Inflammatory macrophage (primary cell): ENCODE measurements at regions not wholly inside any gene's neighbourhood (a gene's known extent, or its start where the extent isn't known, plus 50 kb on each side); places are given as distances from the start of the nearest gene placed in this dataset.
"Not testable (repeated sequence)": the region's sequence is repeated elsewhere in the genome, so short reads cannot be mapped to it uniquely, and the experiment has no call there.

Experiments used
- DNase-seq, 2 donors: peaks; one replicate each; pipeline ENCODE4 v3.0.0-alpha.2; 2020 to 2022

DNA sequence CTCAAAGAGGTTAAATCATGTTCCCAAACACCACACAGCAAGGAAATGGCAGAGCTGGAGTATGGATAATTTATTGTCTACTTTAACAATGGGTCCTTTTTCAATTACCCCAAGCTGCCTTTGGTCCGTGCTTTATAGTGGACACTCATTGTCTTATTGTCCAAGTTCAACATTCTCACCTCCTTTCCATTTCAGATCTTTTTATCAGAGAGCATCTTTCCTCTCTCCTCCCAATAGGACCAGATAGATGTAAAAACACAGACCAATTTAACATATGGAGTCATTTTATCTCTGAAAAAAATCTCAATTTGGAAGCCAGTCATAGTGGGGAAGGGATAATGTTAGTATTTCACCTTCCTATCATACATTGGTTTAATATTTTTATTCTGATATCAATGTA lies 83.5 kb upstream of the WAC start:
- no peak for DNase-seq

DNA sequence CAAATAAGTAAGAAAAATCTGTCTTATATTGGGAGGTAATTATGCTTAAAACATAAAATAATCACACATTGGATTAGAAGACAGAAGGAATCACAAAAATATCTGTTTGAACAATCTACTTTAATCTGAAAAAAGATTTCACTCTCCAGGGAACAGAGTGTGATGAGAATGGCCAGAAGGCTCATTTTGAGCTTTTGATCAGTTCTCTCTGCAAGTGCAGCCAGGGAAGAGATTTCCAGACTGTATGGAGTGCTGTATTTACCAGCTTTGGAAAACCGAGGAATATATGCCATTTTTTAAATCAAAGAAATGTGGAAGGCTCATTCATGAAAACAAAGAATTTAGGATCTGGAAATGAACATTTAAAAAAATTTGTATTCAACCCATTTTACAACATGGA lies 83.0 kb upstream of the WAC start:
- DNase-seq: no peak

DNA sequence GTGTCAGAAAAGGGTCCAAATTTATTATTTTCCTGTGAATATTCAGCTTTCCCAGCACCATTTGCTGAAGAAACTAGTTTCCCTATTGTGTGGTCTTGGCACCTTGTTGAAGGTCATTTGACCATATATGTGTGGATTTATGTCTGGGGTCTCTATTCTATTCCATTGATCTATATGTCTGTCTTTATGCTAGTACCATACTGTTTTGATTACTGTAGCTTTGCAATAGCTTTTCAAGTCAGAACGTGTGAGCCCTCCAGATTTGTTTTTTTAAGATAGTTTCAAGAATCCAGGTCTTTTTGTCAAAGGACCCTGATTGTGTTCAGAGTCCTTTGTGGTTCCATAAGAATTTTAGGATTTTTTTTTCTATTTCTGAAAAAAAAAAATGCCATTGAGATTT lies 79.0 kb upstream of the WAC start:
- DNase-seq: no peak

DNA sequence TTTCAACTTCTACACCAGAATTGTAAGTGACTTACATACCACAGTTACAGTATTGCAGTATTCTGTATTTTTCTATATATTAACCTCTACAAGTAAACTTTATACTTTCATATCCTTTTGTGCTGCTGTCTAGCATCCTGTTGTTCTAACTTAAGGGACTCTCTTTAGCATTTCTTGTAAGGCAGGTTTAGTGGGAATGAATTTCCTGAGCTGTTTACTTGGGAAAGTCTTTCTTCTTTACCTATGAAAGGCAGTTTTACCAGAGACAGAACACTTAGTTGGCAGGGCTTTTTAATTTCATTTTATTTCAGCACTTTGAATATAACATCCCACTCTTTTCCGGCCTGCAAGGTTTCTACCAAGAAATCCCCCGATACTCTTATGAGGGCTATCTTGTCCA lies 75.8 kb upstream of the WAC start:
- DNase-seq: no peak

DNA sequence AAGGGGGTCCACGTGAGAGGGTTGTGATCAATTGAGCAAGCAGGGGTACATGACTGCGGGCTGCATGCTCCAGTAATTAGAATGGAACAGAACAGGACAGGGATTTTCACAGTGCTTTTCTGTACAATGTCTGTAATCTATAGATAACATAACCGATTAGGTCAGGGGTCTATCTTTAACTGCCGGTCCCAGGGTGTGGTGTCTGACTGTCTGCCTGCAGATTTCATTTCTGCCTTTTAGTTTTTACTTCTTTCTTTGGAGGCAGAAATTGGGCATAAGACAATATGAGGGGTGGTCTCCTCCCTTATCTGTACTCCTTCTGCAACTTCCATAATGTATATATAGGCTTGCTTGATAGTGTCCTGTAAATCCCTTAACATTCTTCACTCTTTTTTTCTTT lies 75.0 kb upstream of the WAC start:
- not testable (repeated sequence) for DNase-seq

DNA sequence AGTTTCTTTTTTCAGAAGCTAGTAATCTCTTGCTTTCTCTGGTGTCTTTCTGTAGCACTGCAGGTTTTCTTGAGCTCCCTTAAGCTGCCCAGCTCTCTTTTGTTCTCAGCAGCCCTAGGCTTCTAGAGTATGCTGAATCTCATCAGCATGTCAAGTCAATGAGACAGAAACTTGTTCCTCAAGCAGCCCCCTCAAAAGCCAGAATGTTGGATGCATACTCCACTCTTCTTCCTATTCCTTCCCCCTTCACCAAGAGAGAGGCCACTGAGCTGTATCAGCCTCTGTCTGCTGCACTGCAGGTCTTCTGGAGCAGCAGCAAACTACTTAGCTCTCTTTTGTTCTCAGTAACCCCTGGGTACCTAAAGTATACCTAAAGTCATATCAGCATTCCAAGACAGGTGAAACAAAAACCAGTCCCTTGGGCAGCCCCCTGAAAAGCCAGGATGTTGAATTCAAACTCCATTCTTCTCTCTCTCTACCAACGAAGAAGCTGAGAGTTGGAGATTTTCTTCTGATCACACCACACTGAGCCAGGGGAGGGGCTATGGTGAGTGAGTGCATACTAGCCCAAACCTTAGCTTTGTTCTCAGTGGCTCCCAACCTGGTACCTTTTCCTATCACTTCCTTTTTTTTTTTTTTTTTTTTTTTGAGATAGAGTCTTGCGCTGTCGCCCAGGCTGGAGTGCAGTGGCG lies 73.3 kb upstream of the WAC start:
- DNase-seq: no peak

DNA sequence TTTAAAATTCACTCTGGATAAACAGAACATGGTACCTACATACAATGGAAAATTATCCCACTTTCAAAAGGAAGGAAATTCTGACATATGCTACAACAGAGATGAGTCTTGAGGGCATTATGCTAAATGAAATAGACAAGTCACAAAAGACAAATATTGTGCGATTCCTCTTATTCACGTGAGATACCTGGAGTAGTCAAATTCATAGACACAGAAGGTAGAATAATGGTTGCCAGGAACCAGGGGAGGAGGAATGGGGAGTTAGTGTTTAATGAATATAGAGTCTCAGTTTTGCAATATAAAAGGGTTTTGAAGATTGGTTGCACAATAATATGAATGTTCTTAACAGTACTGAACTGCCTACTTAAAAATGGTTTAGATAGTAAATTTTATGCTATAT lies 69.8 kb upstream of the WAC start:
- DNase-seq: no peak

DNA sequence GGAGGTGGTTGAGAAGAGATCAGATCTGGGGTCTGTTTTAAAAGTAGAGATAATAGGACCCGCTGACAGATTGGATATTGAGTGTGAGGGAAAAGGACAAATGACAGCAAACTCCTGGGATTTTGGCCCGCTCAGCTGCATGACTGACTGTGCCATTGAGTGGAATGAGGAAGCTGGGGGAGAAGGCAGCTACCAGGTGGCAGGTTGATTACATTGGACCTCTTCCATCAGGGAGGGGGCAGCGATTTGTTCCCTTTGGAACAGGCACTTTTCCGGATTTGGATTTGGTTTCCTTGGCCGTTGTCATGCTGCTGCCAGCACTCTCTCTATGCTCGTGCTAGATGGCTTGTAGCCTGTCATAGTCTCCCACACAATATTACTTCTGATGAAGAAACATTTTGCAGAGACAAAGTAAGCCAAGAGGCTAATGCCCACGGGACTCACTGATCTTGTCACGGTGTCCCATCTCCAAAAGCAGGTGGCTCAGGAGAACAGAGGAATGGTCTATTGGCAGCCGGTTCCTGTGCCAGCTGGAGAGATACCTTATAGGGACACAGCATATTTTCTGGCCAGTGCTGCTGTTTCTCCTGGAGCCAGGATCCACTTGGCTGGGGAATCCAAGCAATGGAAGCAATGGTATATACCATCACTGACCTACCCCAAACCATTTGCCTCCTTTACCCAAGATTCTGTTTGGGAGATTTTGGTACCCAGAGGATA lies 69.1 kb upstream of the WAC start:
- no peak for DNase-seq

DNA sequence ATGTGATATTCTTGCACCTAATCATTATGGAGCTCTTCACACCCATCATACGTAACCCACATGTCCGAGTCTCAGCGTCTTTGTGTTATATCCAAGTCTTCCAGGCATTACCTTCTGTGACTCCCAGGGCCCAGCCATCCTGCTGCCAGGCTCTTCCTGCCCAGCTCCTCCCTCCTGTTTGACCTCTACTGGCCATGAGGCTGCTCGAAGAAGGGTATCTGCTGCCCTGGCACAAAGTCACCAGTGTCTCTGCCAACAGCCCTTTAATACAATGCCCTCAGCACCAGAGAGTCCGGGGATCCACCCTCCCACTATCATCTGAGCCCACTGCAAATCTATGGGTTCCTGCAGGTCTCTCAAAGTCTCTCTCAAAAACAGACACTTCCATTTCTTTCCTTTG lies 65.3 kb upstream of the WAC start:
- DNase-seq: no peak

DNA sequence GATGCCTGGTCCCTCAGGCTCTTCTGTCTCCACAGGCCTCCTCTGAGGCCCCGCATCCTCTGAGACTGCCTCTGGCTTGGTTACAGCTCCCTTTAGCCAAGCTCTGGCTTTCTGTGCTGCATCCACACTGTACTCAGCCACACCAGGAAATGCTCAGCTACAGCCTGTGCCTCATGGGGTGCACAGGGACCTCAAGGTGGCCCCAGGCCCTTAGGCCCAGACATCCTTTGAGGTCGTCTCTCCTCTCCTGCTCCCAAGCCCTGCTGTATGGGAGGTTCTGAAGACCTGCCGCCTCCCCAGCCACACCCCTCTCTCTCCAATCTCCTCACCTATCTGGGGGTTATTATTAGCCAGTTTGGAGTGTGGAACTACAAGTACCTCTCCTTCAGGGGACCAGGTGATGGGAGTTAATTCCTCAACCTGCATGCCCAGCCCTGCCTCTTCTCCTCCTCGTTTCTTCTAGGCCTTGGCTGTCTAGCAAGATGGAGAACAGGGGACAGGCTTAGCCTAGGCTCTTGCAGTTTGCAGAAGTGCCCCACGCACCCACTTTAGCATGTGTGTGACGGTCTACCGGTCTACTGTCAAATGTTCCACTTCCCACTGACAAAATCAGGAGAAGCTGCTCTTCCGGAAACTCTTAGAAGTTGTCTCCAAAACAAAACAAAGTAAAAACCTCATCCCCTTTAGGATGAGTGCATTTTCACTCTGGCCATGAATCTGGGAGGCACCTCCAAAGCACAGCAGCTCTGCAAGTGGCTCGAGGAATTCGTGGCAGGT lies 64.0 kb upstream of the WAC start:
- peak; percentile 76 to 89 for DNase-seq

DNA sequence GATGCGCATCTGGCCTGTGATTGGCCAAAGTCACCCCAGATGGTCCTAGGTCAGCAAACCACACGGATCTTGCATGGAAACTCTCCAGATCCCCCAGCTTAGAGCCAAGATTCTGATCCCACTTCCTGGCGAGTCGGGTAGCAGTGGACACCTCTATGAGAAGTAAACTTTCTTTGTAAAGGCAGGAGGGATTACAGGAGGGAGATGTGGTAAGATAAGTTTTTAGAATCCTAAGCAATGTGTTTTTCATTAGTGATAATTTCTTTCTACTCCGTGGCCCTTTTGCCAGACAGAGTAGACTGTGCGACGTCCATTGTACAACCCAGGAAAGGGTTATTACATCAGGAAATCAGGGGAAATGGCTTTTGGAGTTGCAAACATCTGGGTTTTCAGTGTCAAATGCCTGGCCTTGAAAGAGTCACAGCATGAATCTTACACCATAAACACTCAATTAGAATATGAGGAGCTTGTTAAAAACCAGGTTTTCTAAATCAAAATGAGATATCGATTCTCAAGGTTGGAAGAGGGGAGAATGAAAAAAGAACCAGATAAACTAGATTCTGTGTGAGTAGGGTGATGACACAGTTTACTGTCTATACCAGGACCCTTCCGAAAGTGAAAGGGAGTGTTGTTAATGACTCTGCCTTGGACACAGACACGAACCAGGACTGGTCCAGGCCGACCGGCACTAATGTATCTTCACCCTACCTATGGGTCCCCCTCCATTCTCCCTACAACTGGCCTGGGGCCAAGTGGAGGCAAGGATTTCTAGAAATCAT lies 61.9 kb upstream of the WAC start:
- no peak for DNase-seq

DNA sequence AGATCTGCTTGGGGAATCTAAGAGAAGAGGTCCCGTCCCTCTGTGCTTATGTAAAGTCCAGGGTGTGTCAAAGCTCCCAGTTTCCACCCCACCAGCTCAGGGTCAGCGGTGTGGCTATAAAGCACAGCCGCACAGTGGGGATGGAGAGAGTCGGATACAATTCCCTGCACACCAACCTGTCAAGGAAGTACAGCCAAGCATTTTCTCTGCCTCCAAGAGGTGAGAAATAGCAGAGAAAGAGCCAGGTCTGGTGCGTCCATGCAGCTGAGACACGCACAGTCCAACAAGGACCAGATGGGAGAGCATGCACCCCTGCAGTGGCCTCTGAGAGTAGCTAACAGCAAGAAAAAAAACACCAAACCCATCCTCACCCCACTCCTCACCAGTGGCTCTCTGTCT lies 61.3 kb upstream of the WAC start:
- DNase-seq: no peak

DNA sequence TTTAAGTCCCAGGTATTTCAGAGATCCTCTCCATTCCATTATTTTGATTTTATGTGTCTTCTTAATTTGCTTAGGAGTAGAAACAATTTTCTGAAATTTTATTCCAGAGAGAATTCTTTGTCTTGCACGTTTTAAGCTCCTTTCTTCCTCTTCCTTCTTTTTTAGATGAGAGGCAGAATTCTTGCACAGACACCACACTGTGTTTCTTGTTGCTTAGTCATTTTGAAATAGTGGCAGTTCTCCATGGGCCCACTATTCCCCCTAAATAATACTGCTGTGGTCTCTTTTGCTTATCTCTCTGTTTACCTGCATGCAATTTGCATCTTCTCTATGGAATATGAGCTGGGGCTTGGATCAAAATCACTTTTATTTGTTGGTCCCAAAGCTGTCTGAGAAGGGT lies 54.3 kb upstream of the WAC start:
- DNase-seq: peak; percentile 42 to 60

DNA sequence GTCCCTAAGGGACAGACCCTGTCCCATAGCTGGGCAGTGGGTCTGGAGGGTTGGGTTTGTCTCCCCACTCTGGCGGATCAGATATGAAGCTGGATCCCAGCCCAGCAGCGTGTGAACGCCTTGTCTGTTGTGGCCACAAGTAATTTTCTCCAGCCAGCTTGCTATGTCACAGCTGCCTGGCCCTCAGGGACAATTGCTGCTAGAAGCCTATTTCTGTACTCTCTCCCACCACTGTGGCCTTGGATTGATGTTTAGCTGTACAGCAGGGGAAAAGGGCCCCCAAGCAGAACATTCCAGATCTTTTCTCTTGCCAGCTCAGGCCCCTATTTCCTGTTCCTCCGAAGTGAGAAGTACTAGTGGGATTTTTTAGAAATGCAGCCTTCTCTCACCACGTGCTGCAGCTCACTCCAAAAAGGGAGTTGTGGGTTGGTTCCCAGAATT lies 53.5 kb upstream of the WAC start:
- peak; percentile 39 to 41 for DNase-seq

DNA sequence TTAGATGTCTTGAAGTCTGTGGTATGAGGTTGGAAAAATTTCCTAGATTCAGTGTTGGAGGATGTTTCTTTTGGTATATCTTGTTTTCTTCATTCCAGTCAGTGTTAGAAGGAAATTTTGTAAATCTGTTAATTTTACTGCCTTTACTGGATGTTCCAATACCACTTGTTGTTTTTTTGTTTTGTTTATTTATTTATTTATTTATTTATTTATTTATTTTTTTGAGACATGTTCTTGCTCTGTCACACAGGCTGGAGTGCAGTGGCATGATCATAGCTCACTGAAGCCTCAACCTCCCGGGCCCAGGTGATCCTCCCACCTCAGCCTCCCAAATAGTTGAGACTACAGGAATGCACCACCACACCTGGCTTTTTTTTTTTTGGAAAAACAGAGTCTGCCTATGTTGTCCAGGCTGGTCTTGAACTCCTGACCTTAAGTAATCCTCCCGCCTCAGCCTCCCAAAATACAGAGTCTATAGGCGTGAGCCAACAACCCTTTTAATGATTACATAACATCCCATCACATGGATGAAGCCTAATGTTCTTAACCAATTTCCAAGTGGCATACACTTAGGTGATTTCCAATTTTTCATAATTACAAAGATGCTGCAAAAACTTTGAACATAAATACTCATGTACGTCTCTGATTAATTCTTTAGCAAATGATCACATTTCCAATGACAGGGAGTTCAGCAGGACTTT lies 52.8 kb upstream of the WAC start:
- DNase-seq: no peak

DNA sequence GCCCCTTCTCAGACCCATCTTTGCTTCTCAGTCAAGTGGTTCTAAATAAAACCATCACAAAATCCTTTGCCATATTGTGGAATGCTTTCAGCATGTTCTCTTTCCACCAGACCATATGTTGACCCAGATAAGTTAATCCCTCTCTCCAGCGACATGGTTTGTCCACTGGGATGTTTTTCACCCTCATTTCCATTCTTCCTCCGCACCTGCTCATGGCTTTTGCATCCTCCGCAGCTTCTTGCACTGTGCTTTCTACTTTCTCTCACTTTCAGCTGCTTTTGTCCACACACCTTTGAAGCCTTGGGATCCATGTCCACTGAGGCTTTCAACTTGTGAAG lies 52.3 kb upstream of the WAC start:
- no peak for DNase-seq

DNA sequence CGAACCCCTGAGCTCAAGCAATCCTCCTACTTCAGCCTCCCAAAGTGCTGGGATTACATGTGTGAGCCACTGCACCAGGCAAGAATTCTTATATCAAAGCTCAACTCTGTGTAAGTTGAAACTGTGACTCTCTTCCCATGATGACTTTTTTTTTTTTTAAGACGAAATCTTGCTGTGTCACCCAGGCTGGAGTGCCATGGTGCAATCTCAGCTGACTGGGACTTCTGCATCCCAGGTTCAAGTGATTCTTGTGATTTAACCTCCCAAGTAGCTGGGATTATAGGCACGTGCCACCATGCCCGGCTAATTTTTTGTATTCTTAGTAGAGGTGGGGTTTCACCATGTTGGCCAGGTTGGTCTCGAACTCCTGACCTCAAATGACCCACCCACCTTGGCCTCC lies 51.6 kb upstream of the WAC start:
- DNase-seq: peak; percentile 76 to 82

DNA sequence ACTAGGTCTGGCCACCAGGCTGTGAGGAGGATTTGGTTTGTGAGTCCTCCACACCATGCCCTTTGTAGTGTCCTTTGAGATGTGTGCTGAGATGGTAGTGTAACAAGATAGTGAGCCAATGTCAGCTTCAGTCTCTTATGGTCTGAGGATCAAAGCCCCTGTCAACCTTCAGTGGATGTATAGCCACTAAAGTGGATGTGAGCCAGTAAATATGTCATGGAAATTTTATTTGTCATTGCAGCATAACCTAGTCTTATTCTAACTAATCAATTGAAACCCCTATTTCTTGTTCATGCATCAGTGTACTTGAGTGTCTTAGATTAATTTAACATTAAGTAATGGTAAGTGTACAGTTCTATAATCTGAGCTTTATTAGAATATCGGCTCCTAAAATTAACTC lies 51.0 kb upstream of the WAC start:
- no peak for DNase-seq
